Amniotic stem cell (primary cell): ENCODE measurements at regions not wholly inside any gene's neighbourhood (a gene's known extent, or its start where the extent isn't known, plus 50 kb on each side); places are given as distances from the start of the nearest gene placed in this dataset.

Experiments
- DNase-seq: peaks from one replicate; lab custom pipeline; 2025; lab: John Stamatoyannopoulos, UW

DNA sequence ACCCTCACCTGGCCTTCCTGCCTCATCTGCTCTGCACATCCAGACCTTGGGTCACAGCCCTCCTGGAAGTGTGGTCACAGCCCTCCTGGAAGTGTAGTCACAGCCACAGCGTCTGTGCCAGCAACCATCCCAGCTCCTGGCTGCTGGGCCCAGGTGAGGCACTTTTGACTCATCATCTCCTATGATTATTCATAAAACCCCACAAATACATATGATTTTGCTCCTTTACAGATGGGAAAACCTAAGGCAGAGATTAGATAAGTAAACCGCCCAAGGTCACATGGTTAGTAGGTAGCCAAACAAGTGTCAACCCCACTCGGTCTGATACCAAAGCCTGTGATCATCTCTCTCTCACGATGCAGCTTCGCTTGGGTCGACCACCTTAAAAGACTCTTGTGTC is 94.3 kb downstream of the PRLHR start:
- no peak for DNase-seq

DNA sequence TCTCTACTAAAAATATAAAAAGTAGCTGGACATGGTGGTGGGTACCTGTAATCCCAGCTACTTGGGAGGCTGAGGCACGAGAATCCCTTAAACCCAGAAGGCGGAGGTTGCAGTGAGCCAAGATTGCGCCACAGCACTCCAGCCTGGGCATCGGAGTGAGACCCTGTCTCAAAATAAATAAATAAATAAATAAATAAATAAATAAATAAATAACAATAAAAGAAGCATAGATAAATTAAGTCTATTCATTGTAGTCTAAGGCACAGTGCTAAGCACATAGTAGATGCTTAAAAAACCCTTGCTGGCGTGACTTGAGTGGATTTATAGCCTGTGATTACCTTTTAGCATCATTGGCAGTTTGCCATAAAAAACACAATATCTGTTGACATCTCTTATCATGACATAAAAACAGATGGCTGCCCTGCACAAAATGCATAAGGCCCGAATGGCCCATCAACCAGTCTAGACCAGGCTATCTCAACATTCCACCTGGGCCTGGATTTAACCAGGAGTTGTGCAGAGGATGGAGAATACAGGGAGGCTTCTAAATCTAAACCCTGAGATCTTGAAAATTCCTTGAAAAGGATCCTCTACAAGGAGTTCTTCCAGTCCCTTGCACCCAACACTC is 94.9 kb downstream of the PRLHR start:
- no peak for DNase-seq

DNA sequence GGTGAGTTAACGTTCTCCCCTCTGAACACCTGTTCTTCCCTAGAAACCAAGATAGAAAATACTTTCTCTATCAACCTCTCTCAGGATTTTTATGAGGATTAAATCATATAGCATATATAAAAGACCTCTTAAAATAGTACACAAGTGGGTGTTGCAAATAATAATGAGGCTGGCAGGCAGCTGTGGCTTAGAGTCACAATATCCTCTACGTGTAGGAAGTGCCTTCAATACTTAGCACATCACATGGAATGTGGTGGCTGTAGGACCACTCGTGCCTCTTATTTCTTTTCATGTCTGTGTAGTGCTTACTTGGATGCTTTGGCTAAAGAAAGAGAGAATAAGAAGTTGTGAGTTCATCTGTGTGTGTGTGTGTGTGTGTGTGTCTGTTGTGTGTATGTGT is 96.3 kb downstream of the PRLHR start:
- no peak for DNase-seq

DNA sequence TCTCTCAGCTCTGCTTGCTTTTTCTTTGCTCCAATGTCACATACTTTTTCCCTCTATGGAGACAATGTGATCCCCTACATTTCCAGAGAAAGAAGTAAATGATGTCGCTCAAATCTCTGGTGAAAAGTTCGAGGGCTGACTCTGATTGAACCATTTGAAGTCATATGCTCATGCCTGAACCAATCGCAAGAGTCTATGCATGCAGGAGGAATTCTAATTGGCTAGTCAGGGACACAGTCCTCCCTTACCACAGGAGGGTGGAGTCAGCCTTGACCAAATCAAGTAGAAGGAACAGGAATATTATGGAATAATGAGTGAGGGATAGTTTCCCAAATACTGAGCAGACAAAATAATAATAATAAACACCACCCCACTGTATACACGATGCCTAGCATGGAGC is 96.8 kb downstream of the PRLHR start:
- no peak for DNase-seq

DNA sequence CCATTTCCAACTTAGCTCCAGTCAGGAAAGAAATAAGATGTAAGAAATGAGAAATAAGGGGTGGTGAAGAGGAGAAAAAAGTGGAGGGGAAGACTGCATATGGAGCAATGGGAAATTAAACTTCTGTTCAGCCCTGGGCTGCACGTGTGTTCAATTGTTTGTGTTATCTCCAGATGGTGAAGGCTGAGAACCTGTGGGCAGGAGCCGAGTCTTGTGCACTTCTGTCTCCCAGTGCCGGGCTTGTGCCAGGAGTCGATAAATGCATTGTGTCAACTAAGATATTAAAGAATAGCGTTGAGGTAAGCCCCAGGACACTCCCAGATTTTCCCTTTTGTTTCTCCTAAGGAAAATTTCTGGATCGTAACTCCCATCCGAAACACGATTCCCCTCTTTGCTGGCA is 98.2 kb downstream of the PRLHR start:
- no peak for DNase-seq

DNA sequence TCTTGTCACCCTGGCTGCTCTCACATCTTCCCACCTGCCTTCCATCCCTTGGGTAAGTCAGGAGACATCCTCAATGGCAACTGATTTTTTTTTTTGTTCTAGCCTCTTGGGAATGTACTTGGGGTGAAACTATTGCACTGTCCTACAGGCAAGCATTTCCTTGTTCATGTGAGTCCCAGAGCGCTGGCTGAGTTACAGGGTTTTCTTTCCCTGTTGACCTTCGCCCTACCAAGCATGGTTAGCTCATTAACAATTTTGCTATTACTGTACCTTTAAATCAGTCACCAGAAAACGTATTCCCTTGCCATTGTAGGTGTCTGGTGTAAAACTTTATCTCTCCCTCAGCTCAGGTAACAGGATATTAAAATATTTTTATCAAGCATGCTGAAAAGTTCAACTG is 98.9 kb downstream of the PRLHR start:
- DNase-seq, result no peak

DNA sequence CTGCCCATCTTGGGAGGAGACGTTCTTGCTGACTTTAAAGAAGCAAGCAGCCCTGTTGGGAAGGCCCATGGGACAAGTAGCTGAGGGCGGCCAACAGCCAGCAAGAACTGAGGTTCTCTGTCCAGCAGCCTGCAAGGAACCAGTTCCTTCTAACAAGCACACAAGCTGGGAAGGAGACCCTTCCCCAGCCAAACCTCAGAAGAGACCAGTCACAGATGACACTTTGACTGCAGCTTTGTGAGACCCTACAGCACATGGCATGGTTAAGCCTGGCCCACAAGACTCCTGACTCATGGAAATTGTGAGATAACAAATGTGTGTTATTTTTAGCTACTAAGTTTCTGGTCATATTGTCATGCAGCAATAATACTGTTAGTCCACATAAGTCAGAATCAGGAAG is 99.9 kb downstream of the PRLHR start:
- no peak for DNase-seq

DNA sequence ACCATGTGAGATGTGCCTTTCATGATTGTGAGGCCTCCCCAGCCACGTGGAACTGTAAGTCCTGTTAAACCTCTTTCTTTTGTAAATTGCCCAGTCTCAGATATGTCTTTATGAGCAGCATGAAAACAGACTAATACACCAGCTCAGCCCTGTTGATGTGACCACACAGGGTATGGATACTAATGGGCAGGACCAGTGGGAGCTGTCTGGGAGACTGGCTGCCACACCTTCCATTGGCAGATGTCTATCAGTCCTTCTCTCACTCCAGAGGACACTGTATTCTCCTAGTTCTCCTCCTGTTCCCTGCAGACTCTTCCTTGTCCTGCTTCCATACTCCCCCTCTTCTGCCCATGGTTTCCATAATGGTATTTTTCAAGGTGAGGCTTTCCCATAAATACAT is 104.4 kb downstream of the PRLHR start:
- no peak for DNase-seq

DNA sequence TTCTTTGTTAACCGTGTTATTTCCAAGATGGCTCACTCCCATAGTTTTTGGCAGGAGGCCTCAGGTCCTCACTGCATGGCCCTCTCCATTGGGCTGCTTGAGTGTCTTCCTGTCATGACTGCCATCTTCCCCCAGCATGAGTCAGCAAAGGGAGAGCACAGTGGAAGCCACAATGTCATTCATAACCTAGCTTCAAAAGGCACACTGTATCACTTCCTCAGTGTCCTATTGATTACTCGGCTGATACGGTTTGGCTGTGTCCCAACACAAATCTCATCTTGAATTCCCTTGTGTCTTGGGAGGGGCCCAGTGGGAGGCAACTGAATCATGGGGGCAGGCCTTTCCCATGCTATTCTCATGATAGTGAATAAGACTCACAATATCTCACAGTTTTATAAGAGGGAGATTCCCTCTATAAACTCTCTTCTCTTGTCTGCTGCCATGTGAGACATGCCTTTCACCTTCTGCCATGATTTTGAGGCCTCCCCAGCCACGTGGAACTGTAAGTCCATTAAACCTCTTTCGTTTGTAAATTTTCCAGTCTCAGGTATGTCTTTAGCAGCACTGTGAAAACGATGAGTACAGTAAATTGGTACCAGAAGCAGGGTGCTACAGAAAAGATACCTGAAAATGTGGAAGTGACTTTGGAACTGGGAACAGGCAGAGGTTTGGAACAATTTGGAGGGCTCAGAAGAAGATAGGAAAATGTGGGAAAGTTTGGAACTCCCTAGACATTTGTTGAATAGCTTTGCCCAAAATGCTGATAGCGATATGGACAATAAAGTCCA is 106.5 kb downstream of the PRLHR start:
- DNase-seq, result no peak

DNA sequence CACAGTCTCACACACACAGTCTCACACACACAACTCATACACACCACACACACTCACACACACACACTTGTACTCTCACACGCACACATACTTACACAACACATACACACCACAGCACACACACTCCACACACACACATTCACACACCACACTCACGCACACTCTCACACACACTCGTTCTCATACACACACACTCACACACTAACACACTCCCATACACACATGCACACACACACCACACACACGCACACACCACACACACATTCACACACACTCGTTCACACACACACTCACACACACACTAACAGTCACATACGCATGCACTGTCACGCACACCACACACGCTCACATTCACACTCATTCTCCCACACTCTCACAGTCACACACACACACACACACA is 109.8 kb downstream of the PRLHR start:
- DNase-seq, result no peak

DNA sequence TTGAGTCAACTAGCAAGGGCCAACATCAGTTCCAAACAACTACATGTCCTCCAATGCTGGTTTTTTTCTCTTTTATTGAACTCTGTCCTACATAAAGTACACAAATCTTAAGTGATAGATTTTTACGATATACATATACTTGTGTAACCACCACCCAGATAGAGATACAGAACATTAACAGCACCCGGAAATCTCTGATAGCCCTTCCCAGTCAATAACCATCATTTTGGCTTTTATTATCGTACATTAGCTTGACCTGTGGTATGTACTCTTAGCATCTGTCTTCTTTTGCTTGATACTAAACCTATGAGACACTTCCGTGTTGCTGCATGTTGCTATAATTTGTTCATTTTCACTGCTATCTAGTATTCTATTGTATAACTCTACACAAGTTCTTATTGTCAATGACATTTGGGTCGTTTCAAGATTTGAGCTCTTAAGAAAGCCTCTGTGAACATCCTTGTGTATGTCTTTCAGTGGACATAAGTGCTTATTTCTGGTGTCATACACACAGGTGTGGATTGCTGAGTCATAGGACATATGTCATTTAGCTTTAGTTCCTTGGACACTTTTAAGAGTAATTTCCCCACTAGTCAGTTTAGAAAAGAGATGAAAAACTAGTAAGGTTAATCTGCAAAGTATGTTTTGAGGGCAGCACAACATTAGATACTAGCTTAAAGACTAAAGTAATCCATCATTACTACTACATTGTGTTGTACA is 111.1 kb downstream of the PRLHR start:
- no peak for DNase-seq

DNA sequence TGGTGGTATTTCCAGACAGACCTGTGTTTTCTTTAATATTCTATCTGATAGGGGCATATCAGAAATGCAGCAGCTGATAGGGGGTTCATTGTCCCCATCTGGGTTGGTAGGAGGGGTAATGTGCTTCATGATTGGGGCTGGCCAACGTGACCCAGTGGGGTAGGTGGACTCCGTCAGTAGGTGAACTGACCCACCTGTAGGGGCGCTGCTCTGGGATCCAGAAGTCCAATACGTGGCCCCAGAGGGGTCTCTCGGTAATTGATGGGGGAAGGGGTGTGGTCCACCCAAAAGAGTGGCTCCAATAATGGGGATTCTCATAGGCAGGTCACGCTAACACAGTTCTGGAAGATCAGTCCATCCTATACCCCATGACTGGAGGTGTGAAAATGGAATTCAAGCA is 112.0 kb downstream of the PRLHR start:
- DNase-seq, result no peak

DNA sequence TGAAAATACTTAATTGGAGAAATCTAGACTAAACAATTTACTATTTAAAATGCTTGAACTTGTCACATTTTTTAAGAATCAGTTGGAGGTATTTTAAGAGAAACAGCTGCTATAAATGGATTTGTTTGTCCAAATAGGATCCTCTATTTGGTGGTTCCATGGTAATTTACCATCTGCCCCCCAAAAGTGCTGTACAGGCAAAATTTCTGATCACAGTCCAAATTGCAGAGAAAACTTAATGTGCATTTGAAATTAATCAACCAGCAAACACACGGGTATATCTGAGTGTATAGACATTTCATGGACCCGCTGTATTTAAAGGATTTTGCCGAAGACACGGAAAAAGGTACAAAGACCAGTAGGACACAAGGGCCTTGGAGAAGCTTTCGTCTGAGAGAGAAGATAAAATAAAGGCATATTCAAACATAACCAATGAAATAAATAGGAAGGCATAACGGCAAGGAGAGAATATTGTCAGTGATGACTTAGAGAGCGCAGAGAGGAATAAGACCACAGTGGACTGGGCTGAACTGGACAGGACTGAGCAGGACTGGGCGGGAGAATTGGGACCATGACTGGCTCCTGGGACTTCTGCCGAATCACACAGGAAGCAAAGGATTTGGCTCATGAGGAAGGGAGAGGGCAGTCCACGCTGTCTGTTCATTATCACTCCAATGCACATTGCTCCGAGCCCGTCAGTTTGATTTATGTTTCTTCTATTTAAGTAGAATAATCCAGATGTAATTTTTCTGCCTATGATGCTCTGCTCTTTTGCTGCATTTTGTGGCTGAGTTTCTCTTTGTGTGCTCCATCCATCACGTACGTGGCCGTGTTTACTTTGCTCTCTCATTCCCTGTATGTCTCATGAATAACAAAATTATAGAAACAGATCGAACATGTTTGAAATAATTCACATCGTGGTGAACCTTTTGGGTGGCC is 112.8 kb downstream of the PRLHR start:
- no peak for DNase-seq

DNA sequence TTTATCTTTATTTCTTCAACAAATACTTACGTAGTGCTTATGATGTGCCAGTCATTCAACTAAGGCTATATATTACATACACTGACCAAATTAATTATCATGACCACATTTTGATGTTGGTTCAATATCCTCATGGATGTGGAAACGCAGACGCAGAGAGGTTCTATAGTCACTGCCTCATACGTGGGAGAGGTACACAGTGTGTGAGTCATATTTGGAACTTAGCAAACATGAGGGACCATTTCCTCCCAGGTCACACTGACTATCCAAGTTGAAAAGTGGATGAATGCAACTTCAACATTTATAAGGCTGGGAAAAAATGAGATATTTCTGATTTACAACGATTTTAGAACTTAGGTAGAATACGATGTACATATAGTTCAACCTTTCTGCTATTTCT is 113.6 kb downstream of the PRLHR start:
- DNase-seq, result no peak

DNA sequence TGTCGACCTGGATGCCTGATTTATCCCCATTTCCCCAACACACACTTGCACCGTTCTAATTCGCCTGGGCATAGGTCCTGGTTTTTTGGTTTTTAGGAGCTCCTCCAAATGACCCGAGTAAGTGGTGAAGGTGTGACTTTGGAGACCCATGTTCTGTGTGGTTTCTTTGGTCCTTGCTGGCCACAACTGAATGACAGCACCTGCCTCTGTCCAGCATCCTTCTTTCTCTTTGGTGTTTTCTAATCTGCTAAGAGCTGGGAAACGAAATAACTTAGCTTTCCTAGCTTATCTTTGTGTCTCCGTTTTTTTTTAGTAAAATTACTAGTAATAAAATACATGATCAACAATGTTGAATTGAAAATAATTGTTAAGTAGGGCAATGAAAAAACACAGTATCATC is 120.2 kb downstream of the PRLHR start:
- DNase-seq, result no peak

DNA sequence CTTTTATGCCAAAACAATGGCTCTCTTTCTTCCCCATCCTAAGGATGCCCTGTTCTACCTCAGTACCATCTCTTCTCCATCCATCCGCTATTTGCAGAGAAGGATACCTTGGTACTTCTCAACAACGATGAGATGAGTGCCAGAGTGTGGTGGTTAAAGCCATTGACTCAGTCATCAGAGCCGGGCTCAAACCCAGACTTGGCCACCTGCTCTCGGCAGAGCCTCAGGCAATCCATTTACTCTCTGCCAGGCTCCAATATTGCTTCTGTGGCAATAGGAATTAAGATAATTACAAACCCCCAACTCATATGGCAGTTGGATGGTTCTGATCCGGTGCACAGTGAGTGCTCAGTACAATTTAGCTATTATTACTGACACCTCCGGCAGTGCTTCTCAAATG is 121.3 kb downstream of the PRLHR start:
- no peak for DNase-seq

DNA sequence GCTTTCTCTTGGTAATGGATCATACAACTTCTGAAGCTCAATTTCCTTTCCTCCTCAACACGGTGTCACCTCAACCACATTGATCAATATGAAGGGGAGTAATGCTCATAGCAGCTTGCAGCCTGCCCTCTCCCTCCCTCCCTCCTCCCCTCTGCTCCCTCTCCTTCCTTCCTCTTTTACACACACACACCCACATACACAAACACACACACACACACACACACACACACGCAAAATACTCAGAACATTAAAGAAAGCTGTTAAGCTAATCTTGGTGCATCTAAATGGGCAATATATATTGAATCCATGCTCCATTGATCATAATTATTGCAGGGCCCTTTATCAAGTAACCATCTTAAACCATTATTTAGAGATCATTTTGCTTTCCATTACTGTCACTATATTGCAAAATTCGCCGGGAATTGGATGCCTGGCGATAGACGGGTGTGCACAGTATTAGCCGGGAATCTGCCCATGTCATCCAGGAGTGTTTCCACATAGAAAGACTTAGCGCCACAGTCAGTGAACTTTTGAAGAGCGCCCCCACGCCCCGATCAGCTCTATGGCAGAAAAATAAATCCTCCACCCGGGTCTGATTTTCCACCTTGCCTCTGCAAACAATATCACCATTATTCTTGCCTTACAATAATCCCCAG is 122.0 kb downstream of the PRLHR start:
- no peak for DNase-seq

DNA sequence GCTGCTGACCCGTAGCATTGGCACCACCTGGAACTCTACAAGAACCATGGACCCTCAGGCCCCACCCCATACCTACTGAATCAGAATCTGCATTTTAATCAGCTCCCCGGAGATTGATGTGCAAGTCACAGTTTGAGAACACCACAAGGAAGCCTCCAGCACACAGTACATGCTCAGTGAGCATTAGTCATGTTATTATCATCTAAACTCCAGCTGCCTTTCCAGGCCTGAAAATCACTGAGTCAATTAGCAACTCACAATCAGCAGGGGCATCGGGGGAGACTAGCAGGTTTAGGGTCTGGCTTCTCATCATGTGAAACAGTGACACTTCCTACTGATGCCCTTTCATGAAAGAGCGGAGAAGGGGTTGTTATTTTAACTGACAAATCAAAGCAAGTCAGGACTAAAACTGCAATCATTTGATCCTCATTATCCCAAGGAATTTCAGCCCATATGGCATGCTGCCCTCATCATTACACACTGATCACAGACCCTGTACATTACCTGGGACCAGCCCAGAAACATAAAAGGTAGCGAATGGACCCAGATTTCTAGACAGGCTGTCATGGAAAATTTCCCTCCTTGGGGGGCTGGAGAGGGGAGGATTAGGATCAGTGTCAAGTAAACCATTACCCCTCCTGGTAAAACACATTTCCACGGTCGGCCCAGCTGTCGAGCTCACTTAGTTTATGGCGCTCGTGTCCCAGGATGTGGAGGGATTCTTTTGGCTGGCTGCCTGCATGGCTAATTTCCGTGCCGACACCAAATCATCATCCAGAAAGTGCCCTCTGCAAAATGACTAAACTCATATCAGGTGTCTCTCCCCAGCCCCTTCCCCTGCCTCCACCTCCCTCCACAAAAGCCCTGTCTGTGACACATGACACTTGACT is 122.8 kb downstream of the PRLHR start:
- DNase-seq, result no peak

DNA sequence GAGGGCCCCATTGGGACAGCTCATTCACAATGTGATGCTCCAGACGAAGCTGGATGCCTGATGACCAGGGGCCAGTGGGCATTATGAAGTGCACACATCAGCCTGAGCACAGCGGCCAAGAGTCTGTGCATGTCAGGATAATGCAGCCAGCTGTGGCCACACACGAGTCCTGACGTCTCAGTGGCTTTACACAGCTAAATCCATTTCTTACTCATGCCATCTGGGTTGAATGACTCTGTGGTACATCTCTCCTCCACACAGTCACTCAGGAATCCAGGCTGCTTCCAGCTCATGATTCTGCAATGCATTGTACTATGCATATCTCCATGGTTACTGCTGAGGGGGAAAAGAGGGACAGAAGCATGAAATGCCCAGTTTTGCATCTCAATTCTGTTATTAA is 123.6 kb downstream of the PRLHR start:
- peak; percentile 31 for DNase-seq

DNA sequence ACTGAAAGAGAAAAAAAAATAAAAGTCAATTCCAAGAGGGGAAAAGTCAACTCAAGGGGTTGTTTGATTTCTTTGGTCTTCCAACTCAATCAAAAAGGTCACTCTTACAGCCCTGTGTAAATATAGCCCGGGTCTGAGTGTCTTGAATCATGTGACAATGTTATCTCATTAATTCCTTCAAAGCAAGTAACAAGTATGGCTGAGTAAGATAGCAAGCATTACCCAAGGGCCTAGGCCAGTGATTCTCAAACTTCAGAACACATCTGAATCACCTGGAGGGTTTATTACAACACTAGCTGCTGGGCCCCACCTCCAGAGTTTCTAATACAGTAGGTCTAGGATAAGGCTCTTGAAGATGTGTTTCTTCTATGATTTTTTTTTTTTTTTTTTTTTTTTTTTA is 125.0 kb downstream of the PRLHR start:
- DNase-seq, result no peak

DNA sequence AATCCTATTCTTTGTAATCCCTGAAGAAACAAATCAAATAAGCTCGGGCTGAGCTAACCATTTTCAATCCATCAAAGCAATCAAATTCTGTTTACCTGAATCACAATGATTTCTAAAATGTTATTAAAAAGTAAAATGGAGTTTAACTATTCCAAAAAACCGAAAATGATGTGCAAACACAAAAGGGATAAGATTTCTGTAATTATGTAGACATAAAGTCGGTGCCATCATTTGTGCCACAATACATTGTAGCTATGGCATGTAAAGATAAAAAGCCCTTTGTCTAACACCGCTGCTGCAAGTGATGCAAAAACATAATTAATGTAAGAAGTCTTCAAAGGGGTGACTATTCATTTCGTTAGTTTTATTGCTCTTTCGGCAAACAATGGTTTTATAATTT is 125.1 kb upstream of the FAM204A start:
- no peak for DNase-seq
